ENCODE measurements at regions not wholly inside any gene's neighbourhood (a gene's known extent, or its start where the extent isn't known, plus 50 kb on each side); places are given as distances from the start of the nearest gene placed in this dataset.
"Not testable (repeated sequence)": the region's sequence is repeated elsewhere in the genome, so short reads cannot be mapped to it uniquely, and the experiment has no call there.

DNA sequence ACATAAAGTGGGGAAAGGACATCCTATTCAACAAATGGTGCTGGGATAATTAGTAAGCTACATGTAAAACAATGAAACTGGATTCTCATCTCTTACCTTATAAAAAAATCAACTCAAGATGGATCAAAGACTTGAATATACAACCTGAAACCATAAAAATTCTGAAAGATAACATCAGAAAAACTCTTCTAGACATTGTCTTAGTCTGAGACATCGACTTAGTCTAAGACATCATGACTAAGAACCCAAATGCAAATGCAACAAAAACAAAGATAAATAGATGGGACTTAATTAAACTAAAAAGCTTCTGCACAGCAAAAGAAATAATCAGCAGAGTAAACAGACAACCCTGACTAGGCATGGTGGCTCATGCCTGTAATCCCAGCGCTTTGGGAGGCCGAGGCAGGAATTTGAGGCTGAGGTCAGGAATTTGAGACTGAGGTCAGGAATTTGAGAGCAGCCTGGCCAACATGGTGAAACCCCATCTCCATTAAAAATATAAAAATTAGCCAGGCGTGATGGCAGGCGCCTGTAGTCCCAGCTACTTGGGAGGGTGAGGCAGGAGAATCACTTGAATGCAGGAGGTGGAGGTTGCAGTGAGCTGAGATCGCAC is 54.8 kb upstream of the PSME4 start:
- not testable (repeated sequence) for H3K36me3 Mint-ChIP-seq (ENCODE audit: low read depth); H3K9me3 ChIP-seq (ENCODE audit: control insufficient read depth, low read length, poor library complexity, severe bottlenecking); H3K27ac Mint-ChIP-seq; H3K4me3 Mint-ChIP-seq; H3K27me3 Mint-ChIP-seq; H3K4me1 Mint-ChIP-seq; ATAC-seq; DNase-seq

DNA sequence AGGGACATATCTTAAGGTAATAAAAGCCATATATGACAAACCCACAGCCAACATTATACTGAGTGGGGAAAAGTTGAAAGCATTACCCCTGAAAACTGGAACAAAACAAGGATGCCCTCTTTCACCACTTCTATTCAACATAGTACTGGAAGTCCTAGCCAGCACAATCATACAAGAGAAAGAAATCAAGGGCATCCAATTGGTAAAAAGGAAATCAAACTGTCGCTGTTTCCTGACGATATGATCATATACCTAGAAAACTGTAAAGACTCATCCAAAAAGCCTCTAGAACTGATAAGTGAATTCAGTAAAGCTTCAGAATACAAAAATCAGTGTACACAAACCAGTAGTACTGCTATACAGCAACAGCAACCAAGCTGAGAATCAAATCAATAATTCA is 53.8 kb upstream of the PSME4 start:
- no peak for DNase-seq
- Mint-ChIP-seq H3K27ac (no peak overlapping the region), H3K27me3 (no peaks in the 10 kb centered on the region), H3K4me1 (no peaks in the 10 kb centered on the region), H3K4me3 (no peak overlapping the region), H3K36me3 (ENCODE audit: low read depth) (peaks cover 2% of the 10 kb centered on the region)
- no peaks in the 10 kb centered on the region for H3K9me3 ChIP-seq (ENCODE audit: control insufficient read depth, low read length, poor library complexity, severe bottlenecking)
- no peak for ATAC-seq

DNA sequence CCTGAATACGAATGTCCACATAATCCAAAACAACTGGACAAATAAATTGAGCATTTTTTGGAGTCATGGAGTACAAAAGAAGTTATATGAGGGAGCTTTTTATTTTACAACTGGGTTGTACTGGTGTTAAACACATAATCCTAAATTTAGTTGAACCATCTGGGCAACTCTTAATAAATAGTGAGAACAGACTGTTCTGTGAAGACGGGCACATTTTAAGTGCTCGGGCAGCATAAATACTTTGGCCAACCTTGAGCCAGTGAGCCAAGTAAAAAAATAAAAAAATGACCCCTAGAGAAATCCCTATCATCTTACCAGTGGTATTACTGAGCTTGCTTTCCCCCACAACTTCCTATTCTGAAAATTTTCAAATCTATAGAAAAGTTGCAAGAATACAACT is 50.9 kb upstream of the PSME4 start:
- H3K9me3 ChIP-seq (ENCODE audit: control insufficient read depth, low read length, poor library complexity, severe bottlenecking) = no peaks in the 10 kb centered on the region
- Mint-ChIP-seq H3K4me1 (no peaks in the 10 kb centered on the region), H3K27me3 (no peaks in the 10 kb centered on the region), H3K36me3 (ENCODE audit: low read depth) (peaks cover 5% of the 10 kb centered on the region), H3K27ac (no peak overlapping the region), H3K4me3 (no peak overlapping the region)
- no peak for DNase-seq
- no peak for ATAC-seq

DNA sequence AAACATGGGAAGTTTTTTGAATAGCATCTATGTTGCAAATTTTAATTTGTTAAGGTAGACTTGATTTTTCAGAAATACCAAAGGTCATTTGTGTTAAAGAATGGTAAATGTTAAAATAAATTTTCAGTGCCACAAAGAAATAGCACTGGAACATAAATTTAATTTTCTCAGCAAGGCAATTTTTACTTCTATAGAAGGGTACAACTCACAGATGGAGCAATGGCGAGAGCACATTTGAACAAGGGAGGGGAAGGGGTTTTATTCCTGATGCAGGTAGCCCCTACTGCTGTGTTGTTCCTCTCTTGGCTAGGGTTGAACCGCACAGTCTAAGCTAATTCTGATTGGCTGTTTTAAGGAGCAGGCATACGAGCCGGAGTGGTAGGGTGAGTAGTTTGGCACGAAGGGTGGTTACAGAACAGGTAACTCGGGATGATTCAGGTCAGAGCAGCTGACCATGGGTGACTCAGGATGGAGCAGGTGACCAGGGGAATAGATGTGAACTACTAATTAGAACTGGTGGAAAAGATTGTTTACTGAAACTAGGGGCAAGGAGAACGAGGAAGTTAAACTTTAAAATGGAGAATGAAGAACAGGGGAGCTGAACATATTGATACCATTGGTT is 50.1 kb upstream of the PSME4 start:
- Mint-ChIP-seq H3K27ac (no peak overlapping the region), H3K4me3 (no peak overlapping the region), H3K27me3 (no peaks in the 10 kb centered on the region), H3K4me1 (no peaks in the 10 kb centered on the region), H3K36me3 (ENCODE audit: low read depth) (peaks cover 5% of the 10 kb centered on the region)
- ATAC-seq (no peak), DNase-seq (no peak)
- no peaks in the 10 kb centered on the region for H3K9me3 ChIP-seq (ENCODE audit: control insufficient read depth, low read length, poor library complexity, severe bottlenecking)

Data from T-helper 17 cell (primary cell).